Lung microvascular endothelial cell (primary cell): ENCODE measurements at regions not wholly inside any gene's neighbourhood (a gene's known extent, or its start where the extent isn't known, plus 50 kb on each side); places are given as distances from the start of the nearest gene placed in this dataset.

ENCODE experiments used
- DNase-seq, 2 donors: peaks; one replicate each; pipeline versions ENCODE4 v3.0.0 to v3.0.0-alpha.2; 2010; ENCODE audit warnings: low read depth in 2 of 2

- no peak for DNase-seq
Observed at GRCh38 chr1:38465460-38465859, 394.1 kb downstream of the RRAGC start.

GRCh38 chr1:38464071-38464661, 395.4 kb downstream of the RRAGC start:
- no peak for DNase-seq

DNA sequence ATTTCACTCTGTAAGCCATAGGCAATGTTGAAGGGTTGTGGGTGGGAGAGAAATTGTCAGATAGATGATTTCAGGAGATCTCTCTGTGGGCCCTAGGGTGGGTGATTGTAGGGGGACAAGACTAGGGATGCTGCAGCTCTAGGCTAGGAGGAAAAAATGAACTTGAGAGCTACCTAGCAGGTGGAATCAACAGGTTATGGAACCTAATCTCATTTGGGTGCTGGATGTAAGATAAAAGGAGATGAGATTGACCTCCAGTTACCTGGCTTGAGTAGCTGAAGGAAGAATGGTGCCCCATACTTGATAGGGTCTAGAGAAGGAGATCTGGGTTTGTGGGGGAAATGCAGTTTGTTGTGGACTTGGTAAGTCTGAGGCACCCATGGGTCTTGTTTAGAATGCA, 396.5 kb downstream of the RRAGC start:
- DNase-seq, result no peak

- no peak for DNase-seq
Observed at GRCh38 chr1:38456531-38456876, 403.1 kb downstream of the RRAGC start.

DNA sequence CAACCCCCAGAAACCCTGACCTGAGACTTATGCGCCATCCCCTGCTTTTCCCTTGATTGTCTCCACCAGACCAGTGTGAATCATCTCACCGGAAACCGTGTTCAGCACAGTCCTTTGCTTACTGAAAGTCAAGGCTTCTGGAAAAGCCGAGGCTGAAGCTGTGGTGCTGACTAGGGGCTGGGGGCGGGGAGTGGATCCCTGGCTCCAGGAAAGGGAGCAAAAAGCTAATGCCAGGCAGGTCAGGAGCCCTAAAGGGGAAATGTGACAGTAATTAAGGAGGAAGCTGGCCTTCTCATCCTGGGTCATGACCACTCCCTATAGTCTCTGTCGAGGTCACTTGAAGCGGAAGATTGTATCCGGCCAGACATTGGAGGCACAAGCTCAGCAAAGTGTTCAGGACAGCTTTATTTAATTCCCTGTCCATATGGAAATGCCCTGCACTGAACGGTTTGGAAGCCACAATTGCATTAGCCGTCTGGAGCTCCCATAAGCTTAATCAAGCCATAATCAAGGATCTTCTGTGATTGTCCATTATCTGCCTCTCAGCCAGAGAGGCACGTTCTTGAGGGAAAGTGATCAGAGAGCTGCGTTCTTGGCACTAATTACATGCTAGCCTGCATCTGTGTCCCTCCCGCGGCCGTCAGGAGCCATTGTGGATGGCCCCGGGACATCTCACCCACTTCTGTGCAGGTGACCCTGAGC, 403.6 kb downstream of the RRAGC start:
- peak; percentile 15 to 76 for DNase-seq

DNA sequence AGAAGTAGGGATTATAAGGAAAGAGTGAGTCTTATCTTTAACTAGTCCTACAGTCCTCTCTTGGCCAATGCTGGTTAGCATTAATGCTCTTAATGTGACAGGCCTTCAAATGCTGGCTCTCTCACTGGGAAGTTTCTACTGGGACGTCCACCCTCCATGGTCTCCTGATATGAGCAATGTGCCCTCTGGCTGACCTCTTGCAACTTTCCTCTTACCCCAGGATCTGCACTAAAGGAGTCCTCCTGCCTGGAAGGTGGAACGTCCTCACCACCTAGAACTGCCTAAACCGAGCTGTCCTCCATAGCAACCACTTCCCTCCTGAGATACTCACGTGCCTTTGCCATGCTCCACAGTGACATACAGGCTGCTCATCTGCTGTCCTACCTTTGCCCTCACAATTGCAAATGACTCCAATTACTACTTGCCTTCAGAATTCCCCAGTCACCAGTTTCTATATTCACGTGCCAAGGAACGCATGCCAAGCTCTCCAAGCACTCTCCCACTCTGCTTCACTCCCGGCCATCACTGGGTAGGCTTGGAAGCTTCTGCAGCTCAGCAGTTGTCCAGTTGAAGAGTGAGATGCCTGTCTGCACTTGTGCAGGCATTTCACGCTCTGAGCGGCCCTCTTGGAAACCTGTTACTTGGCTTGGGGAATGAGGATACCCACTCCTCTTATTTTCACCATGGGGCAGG, 404.7 kb downstream of the RRAGC start:
- no peak for DNase-seq

DNA sequence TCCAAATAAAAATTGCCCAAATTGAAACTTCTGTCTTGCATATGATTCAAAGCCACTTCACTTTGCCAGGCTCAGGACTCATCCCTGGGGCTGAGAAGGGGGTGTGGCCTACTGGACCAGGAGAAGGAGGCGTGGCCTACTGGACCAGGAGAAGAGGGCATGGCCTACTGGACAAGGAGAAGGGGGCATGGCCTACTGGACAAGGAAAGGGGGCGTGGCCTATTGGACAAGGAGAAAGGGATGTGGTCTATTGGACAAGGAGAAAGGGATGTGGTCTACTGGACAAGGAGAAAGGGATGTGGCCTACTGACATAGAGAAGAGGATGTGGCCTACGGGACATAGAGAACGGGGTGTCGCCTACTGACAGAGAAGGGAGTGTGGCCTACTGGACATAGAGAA, 405.3 kb downstream of the RRAGC start:
- DNase-seq, result no peak

GRCh38 chr1:38452246-38452645, 405.7 kb upstream of the POU3F1 start:
- no peak for DNase-seq

DNA sequence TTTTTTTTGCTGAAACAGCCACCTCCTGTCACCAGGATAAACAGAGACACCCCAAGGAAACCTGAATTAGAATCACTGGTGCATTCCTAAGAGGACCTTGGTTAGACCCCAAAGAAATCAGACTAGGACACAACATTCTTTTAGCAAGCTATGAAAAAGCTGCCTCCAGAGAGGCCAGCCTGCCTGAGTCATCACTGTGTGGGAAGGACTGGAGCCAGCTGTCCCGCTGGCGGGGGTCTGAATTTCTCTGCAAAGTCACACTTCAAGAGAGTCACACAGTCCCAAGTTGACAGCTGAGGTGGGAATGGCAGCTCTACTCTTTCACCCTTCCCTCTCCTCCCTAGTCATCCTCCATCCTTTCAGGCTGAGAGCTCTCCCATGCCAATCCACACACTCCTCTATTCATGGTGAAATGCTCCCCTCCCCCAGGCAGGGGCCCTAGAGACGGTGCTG, 405.0 kb upstream of the POU3F1 start:
- DNase-seq, result peak in 1 of 2 donors; percentile 17

DNA sequence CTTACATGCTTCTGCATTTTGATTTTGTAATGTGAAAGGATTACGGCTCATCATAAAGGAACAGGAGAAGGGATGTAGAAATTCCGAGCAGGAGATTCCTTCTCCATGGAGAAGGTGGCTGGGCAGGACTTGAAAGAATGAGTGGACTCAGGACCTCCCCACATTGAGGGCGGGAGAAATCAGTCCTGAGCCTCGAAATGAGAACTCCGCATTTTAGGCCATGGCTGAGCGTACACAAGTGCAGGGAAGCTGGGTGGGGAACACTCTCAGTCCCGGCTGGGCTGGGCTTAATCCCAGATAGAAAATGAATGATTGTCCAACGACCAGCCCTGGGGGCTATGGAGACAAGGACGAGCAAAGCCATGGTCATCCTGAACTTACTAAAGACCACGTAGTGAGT, 402.3 kb upstream of the POU3F1 start:
- no peak for DNase-seq

DNA sequence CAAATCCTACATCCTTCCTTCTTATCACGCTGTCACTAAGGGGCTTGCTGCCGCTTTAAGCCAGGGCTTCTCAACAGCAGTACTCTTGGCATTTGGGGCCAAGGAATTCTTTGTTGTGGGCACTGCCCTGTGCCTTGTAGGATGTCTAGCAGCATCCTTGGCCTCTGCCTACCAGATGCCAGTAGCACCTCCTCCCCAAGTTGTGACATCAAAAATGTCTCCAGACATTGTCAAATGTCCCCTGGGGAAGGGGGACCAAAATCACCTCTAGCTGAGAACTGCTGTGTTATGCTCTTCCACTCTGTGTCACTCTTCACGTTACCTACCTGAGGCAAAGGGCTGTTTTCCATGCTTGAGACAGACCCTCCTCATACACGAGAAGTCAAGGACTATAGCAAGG, 400.3 kb upstream of the POU3F1 start:
- no peak for DNase-seq

DNA sequence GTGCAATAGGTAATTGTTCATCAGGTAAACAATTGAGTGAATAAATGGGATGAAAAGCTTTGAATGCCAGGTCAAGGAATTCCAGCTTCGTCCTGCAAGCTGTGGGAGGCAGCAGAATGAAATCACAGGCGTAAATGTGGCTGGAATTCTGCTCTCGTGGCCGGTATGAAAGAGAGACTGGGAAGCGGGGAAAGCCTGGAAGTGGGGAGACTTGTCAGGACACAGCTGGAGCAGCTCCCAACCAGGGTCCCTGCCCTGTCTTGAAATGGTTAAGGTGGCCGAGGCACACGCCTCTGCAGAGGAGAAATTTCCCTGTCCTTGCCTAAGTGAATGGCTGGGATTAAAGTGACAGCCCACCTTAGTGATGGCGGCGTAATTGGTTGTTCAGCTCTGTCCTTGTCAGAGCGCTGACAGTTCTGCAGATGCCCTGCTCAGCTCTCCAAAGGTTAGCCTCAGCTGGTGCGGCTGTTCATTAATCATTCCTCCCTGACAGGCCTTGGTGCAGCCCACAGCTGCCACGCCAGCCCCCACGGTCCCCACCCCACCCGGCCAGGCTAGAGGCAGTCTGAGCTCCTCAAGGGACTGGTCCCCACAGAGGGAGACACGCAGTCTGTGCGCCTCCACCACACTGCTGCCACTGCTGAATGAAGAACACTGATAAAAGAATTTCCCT, 398.3 kb upstream of the POU3F1 start:
- DNase-seq, result no peak

- no peak for DNase-seq
Observed at GRCh38 chr1:38444311-38444710, 397.7 kb upstream of the POU3F1 start.

- DNase-seq, result no peak
Observed at GRCh38 chr1:38440402-38440801, 393.8 kb upstream of the POU3F1 start.

- no peak for DNase-seq
Observed at GRCh38 chr1:38436749-38437148, 390.2 kb upstream of the POU3F1 start.

- no peak for DNase-seq
Observed at GRCh38 chr1:38436006-38436405, 389.4 kb upstream of the POU3F1 start.

- no peak for DNase-seq
Observed at GRCh38 chr1:38433084-38433722, 386.6 kb upstream of the POU3F1 start.

GRCh38 chr1:38431535-38432376, 385.2 kb upstream of the POU3F1 start:
- DNase-seq, result no peak

GRCh38 chr1:38430949-38431348, 384.4 kb upstream of the POU3F1 start:
- DNase-seq, result no peak

- no peak for DNase-seq
Observed at GRCh38 chr1:38424677-38425076, 378.1 kb upstream of the POU3F1 start.

- DNase-seq, result no peak
Observed at GRCh38 chr1:38420666-38421065, 374.1 kb upstream of the POU3F1 start.
